ENCODE measurements at regions not wholly inside any gene's neighbourhood (a gene's known extent, or its start where the extent isn't known, plus 50 kb on each side); places are given as distances from the start of the nearest gene placed in this dataset.

- TF ChIP-seq, protein P1, sequence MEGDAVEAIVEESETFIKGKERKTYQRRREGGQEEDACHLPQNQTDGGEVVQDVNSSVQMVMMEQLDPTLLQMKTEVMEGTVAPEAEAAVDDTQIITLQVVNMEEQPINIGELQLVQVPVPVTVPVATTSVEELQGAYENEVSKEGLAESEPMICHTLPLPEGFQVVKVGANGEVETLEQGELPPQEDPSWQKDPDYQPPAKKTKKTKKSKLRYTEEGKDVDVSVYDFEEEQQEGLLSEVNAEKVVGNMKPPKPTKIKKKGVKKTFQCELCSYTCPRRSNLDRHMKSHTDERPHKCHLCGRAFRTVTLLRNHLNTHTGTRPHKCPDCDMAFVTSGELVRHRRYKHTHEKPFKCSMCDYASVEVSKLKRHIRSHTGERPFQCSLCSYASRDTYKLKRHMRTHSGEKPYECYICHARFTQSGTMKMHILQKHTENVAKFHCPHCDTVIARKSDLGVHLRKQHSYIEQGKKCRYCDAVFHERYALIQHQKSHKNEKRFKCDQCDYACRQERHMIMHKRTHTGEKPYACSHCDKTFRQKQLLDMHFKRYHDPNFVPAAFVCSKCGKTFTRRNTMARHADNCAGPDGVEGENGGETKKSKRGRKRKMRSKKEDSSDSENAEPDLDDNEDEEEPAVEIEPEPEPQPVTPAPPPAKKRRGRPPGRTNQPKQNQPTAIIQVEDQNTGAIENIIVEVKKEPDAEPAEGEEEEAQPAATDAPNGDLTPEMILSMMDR (conservative IDR thresholded peaks at IDR 0.05 in 1 of 2, IDR thresholded peaks at IDR 0.05 in 1 of 2; ENCODE audit: extremely low read depth in 1 of 2, insufficient read depth in 1 of 2, low read depth in 1 of 2, low read length in 2 of 2), result no peak
- TF ChIP-seq EZH2 (IDR thresholded peaks at IDR 0.05; ENCODE audit: borderline replicate concordance, low read length), result no peak
Measured at GRCh38 chr5:68757626-68758212, 336.1 kb upstream of the SLC30A5 start.
